Spleen (tissue), 11 donors: ENCODE measurements at regions not wholly inside any gene's neighbourhood (a gene's known extent, or its start where the extent isn't known, plus 50 kb on each side); places are given as distances from the start of the nearest gene placed in this dataset.

ENCODE experiments used
- DNase-seq: peaks from one replicate; pipeline ENCODE4 v3.0.0-alpha.2; 2020
- H3K27ac ChIP-seq, 8 donors: fragments of 200-600 bp; sonication (generic) in 7 of 8; 1 replicate in 4 of 8; 2 replicates in 4 of 8; pipeline versions ENCODE4 v1.5.0 to v1.8.0; 2016 to 2021; ENCODE audit warnings: inconsistent platforms in 4 of 8, mild to moderate bottlenecking in 4 of 8, moderate library complexity in 1 of 8
- H3K27me3 ChIP-seq, 7 donors: fragments of 200-600 bp; sonication (generic) in 6 of 7; replicated peaks in 1 of 7; 1 replicate in 4 of 7; 2 replicates in 3 of 7; pipeline versions ENCODE4 v1.5.0 to v1.8.0; 2016 to 2021; ENCODE audit warnings: inconsistent platforms in 3 of 7, mild to moderate bottlenecking in 1 of 7
- H3K36me3 ChIP-seq, 6 donors: fragments of 200-600 bp; sonication (generic) in 5 of 6; 1 replicate in 4 of 6; 2 replicates in 2 of 6; pipeline versions ENCODE4 v1.5.0 to v1.8.0; 2016 to 2021; ENCODE audit warnings: inconsistent platforms in 2 of 6
- H3K4me1 ChIP-seq, 6 donors: fragments of 200-600 bp; sonication (generic) in 5 of 6; 1 replicate in 3 of 6; 2 replicates in 3 of 6; pipeline versions ENCODE4 v1.5.0 to v1.8.0; 2016 to 2021; ENCODE audit warnings: inconsistent platforms in 3 of 6
- H3K4me3 ChIP-seq, 8 donors: fragments of 200-600 bp; sonication (generic) in 7 of 8; 1 replicate in 4 of 8; 2 replicates in 4 of 8; pipeline versions ENCODE4 v1.5.0 to v1.8.0; 2016 to 2021; ENCODE audit warnings: inconsistent platforms in 4 of 8, mild to moderate bottlenecking in 4 of 8, moderate library complexity in 2 of 8
- H3K9me3 ChIP-seq, 8 donors: fragments of 200-600 bp; sonication (generic) in 7 of 8; 1 replicate in 4 of 8; 2 replicates in 4 of 8; pipeline versions ENCODE4 v1.5.0 to v1.8.0; 2016 to 2021; ENCODE audit warnings: inconsistent platforms in 4 of 8
- POLR2A ChIP-seq, 3 donors: fragments of 450-650 bp; IDR thresholded peaks; one replicate each; pipeline ENCODE4 v1.5.1; 2017; ENCODE audit warnings: antibody characterized with exemption in 3 of 3, mild to moderate bottlenecking in 1 of 3
- POLR2AphosphoS5 ChIP-seq, 3 donors: sonication (generic); formaldehyde crosslinking; IDR thresholded peaks; one replicate each; pipeline ENCODE4 v1.5.1; 2017; ENCODE audit warnings: antibody characterized with exemption in 3 of 3
- WGBS, 5 donors: extraction: QIAGEN DNeasy Blood & Tissue Kit in 3 of 5; methylation state at CpG; one replicate each; pipeline versions ENCODE4 v1.1.5 to v1.1.7; 2013 to 2018; 5-methylcytosine and 5-hydroxymethylcytosine counted together
- intact Hi-C: fragments of 100-400 bp; cut with DNase I; formaldehyde crosslinking; loops from one replicate; pipeline ENCODE4 v1.15.0; 2023; ENCODE audit warnings: low total_unique reads
- TF ChIP-seq, protein P1 (sequence below), 11 experiments: fragments of 200-600 bp in 7 of 11; fragments of 450-650 bp in 4 of 11; sonication (generic) in 4 of 11; IDR thresholded peaks in 8 of 11; conservative IDR thresholded peaks in 3 of 11; 1 replicate in 7 of 11; 2 replicates in 4 of 11; pipeline versions ENCODE4 v1.4.0 to v1.8.0; 2016 to 2021; ENCODE audit warnings: antibody characterized with exemption in 11 of 11, inconsistent platforms in 4 of 11, mild to moderate bottlenecking in 1 of 11
- donor health status: healthy with polysubstance abuse.
- donor health status: DM: no; HTN: no; CAD: no; lungs with moderate emphysema.
- donor health status: DM: no; HTN: no; CAD: no.
- donor health status: Bipolar disorder and iron deficiency.
- donor health status: healthy.
- donor health status: DM: no; HTN: no; CAD: no.
- donor health status: DM: yes; HTN: yes; CAD: no.

DNA sequence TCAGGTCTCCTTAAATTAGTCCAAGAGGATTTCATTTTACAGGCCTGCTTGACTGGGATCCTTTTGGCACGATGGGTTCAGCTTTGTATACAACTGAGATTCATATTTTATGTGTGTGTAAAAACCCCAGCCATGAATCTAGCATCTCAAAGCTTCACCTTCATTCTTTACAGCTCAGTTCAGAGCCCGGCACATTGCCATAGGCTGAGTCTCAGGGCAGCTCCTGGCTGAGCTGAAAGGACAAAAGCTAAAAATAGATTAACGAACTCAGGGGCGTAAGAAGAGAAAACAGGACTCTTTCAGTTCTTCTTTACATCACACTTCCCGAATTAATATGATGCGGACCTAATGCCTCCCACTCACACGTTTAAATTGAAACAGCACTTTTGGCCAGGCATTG is 262.8 kb upstream of the PBX1 start:
- no peak for TF ChIP-seq POLR2A (IDR thresholded peaks at IDR 0.05)
- TF ChIP-seq POLR2AphosphoS5 (IDR thresholded peaks at IDR 0.05) = no peak
- TF ChIP-seq, protein P1, sequence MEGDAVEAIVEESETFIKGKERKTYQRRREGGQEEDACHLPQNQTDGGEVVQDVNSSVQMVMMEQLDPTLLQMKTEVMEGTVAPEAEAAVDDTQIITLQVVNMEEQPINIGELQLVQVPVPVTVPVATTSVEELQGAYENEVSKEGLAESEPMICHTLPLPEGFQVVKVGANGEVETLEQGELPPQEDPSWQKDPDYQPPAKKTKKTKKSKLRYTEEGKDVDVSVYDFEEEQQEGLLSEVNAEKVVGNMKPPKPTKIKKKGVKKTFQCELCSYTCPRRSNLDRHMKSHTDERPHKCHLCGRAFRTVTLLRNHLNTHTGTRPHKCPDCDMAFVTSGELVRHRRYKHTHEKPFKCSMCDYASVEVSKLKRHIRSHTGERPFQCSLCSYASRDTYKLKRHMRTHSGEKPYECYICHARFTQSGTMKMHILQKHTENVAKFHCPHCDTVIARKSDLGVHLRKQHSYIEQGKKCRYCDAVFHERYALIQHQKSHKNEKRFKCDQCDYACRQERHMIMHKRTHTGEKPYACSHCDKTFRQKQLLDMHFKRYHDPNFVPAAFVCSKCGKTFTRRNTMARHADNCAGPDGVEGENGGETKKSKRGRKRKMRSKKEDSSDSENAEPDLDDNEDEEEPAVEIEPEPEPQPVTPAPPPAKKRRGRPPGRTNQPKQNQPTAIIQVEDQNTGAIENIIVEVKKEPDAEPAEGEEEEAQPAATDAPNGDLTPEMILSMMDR (IDR thresholded peaks at IDR 0.05 in 8 of 11, conservative IDR thresholded peaks at IDR 0.05 in 3 of 11) = no peak

DNA sequence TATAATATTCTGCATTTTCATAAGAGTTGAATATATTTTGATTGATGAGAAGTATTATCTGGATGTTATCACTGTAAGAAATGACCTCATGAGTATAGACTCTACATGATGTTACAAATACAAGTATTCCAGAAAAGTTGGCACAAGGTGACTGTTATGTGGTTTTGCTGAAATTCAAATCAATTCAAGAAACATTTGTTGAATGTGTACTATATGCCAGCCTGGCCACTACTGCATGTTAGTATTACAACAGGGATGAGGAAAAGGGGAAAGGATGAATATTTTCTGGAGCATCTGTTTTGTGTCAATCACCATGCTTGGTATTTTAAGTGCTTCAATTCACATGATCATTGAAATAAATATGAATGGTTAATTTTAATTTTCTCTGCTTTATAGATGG is 250.9 kb upstream of the PBX1 start:
- H3K9me3 ChIP-seq = no peaks in the 10 kb centered on the region
- H3K4me3 ChIP-seq = no peak overlapping the region
- no peak overlapping the region for H3K27ac ChIP-seq
- no peak for TF ChIP-seq POLR2AphosphoS5 (IDR thresholded peaks at IDR 0.05)
- TF ChIP-seq, protein P1 (IDR thresholded peaks at IDR 0.05 in 8 of 11, conservative IDR thresholded peaks at IDR 0.05 in 3 of 11) = no peak
- TF ChIP-seq POLR2A (IDR thresholded peaks at IDR 0.05) = no peak
- intact Hi-C loops = no loop called here
- H3K27me3 ChIP-seq = no peaks in the 10 kb centered on the region
- no peaks in the 10 kb centered on the region for H3K4me1 ChIP-seq
- no peaks in the 10 kb centered on the region for H3K36me3 ChIP-seq
- no peak for DNase-seq

More for the DNA sequence above, 262.8 kb upstream of the PBX1 start:
- intact Hi-C loops = no loop called here
- no peak overlapping the region for H3K4me3 ChIP-seq
- H3K27me3 ChIP-seq = no peaks in the 10 kb centered on the region
- H3K4me1 ChIP-seq = no peaks in the 10 kb centered on the region
- WGBS, 5 donors = 74 to 84% (median 80%) methylated on average over 7 of the region's 7 CpGs
- H3K9me3 ChIP-seq = peaks cover 0 to 7% (median 3%) of the 10 kb centered on the region in 8 donors
- no peak overlapping the region for H3K27ac ChIP-seq
- no peaks in the 10 kb centered on the region for H3K36me3 ChIP-seq
- no peak for DNase-seq

DNA sequence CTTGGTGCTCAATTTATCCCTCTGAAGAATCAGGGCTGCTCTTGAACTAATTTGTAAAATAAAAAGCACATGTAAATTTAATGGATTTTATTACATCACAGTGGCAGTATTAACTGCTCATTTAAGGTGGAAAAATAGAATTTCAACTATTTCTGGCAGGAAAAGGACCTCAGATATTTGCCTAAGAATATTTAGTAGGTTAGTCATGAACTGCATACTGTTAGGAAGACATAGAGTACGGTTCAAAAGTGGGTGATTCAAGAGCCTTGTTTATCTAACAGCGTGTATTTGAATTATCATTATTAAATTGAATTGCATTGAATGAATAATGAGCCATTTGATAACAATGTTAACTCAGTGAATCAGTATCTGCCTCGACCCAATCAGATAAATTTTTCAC is 248.8 kb upstream of the PBX1 start:
- Histone ChIP-seq H3K27ac (no peak overlapping the region), H3K4me3 (no peak overlapping the region), H3K9me3 (no peaks in the 10 kb centered on the region), H3K27me3 (no peaks in the 10 kb centered on the region), H3K4me1 (no peaks in the 10 kb centered on the region), H3K36me3 (no peaks in the 10 kb centered on the region)
- intact Hi-C loops = no loop called here
- WGBS, 5 donors = 64 to 75% (median 68%) methylated on average over 3 of the region's 3 CpGs
- DNase-seq = no peak
- no peak for TF ChIP-seq POLR2AphosphoS5 (IDR thresholded peaks at IDR 0.05)
- TF ChIP-seq, protein P1 (IDR thresholded peaks at IDR 0.05 in 8 of 11, conservative IDR thresholded peaks at IDR 0.05 in 3 of 11) = no peak
- TF ChIP-seq POLR2A (IDR thresholded peaks at IDR 0.05) = no peak

DNA sequence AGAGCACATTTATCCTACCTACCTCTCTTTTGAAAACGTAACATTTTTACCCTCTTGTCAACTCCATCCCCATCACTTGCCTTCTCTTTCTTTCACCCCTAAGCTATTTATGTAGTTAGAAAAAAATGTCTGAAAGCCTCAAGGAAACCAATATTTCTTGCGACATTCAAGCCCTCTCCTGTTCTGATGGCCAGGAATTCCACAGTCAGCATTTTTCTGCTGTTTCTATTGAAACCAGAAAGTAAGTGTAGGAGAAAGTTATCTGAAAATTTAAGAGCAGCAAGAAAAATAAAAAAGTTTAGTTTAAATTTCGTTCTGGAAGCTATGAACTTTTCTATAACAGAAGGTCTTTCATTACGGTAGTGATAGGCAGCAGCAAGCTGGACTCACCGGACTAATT is 247.6 kb upstream of the PBX1 start:
- WGBS, 5 donors = 63 to 69% (median 65%) methylated on average over 5 of the region's 5 CpGs
- intact Hi-C loops = no loop called here
- no peak overlapping the region for H3K4me3 ChIP-seq
- DNase-seq = no peak
- H3K4me1 ChIP-seq = no peaks in the 10 kb centered on the region
- H3K27me3 ChIP-seq = no peaks in the 10 kb centered on the region
- H3K27ac ChIP-seq = no peak overlapping the region
- H3K36me3 ChIP-seq = no peaks in the 10 kb centered on the region
- TF ChIP-seq POLR2AphosphoS5 (IDR thresholded peaks at IDR 0.05) = no peak
- TF ChIP-seq, protein P1 (IDR thresholded peaks at IDR 0.05 in 8 of 11, conservative IDR thresholded peaks at IDR 0.05 in 3 of 11) = no peak
- no peak for TF ChIP-seq POLR2A (IDR thresholded peaks at IDR 0.05)
- H3K9me3 ChIP-seq = no peaks in the 10 kb centered on the region
